GM18519 (cell line): ENCODE measurements at regions not wholly inside any gene's neighbourhood (a gene's known extent, or its start where the extent isn't known, plus 50 kb on each side); places are given as distances from the start of the nearest gene placed in this dataset.
"Not testable (repeated sequence)": the region's sequence is repeated elsewhere in the genome, so short reads cannot be mapped to it uniquely, and the experiment has no call there.

ENCODE experiments used
- ATAC-seq: cut with Tn5 transposase; IDR thresholded peaks from one replicate; pipeline ENCODE4 v1.9.1; 2021; ENCODE audit warnings: mild to moderate bottlenecking, moderate library complexity; ENCODE audit not compliant: unreplicated experiment, low FRiP score

DNA sequence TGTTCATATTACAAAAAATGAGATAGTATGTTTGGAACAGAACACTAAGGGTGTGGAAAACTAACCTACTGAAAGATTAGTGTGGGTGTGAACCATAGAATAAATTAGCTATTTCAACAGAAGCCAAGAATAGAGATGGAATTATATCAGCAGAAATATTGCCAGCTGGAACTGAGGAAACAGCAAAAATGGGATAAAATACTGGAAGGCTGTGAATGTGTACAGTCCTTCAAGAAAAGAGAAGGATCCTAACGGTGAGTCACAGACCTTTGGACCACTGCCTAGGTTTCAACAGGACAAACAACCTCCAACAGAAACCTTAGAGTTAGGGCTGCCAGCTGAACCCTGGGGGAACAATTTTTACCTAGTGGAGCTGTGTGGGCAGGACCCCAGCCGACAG, 395.0 kb downstream of the ZWINT start:
- no peak for ATAC-seq

DNA sequence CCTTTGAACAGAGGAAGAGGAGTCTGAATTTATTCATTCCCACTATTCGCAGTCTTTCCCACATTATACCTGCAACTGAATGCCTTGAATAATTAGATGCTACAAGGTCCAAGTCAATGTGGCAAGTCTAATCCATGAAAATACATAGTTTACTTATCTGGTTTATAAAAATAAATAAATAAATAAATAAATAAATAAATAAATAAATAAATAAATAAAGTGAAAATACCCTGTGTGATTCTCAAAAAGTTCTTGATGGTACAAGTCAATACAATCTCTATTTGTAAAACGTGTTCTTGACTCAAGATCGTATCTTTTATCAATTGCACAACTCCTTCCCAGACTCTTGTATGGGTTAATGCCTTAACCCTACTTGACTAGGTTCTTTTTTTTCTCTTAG, 417.7 kb downstream of the ZWINT start:
- no peak for ATAC-seq

DNA sequence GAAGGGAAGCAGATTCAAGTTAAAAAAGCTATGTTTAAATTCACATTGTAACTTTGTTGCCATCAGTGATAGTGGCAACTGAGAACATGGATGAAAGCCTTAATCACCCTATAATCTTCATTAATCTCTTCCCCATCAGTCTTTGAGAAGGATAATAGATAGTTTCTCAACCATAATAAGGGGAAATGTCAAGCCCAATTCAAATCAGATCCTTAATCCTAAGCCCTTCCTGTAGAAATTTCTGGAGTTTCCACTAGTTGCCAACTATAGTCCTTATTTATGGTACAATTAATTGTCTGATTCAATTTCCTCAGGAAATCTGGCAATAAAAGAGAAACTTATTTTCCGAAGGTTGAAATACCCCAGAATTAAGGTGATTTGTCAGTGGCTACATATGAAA, 431.8 kb downstream of the ZWINT start:
- no peak for ATAC-seq

DNA sequence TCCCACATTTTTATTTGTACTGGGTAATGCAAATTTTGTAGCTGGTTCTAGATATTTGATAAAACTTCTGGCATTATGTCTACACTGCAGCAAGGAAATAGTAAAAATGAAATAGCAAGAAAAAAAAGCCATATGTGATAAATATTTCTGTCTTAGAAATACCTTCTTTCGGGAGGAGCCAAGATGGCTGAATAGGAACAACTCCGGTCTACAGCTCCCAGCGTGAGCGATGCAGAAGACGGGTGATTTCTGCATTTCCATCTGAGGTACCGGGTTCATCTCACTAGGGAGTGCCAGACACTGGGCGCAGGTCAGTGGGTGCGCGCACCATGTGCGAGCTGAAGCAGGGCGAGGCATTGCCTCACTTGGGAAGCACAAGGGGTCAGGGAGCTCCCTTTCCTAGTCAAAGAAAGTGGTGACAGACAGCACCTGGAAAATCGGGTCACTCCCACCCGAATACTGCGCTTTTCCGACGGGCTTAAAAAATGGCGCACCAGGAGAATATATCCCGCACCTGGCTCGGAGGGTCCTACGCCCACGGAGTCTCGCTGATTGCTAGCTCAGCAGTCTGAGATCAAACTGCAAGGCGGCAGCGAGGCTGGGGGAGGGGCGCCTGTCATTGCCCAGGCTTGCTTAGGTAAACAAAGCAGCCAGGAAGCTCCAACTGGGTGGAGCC, 461.4 kb downstream of the ZWINT start:
- ATAC-seq: not testable (repeated sequence)

DNA sequence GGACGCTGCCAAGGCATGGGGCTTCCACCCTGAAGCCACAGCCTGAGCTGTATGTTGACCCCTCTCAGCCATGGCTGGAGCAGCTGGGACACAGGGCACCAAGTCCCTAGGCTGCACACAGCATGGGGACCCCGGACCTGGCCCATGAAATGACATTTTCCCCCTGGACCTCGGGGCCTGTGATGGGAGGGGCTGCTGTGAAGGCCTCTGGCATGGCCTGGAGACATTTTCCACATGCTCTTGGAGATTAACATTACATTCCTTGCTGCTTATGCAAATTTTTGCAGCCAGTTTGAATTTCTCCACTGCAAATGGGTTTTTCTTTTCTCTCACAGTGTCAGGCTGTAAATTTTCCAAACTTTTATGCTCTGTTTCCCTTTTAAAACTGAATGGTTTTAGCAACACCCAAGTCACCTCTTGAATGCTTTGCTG, 463.6 kb downstream of the ZWINT start:
- ATAC-seq: no peak

DNA sequence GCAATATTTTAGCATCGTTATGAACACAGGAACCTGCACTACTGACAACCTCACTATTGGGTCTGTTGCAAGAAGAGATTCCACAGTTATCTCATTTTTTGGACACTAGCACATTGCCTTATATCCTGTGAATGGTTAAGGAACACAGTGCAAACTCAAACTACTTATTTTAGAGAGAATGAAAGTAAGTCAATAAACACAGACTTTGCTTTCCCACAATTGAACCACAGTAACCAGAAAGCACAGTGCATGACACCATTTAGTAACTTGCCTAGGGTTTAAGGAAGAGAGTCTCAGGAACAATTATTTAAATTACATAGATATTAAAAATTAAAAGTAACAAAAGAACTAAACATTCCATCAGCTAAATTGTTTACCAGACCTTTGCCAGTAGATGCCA, 468.8 kb downstream of the ZWINT start:
- no peak for ATAC-seq

DNA sequence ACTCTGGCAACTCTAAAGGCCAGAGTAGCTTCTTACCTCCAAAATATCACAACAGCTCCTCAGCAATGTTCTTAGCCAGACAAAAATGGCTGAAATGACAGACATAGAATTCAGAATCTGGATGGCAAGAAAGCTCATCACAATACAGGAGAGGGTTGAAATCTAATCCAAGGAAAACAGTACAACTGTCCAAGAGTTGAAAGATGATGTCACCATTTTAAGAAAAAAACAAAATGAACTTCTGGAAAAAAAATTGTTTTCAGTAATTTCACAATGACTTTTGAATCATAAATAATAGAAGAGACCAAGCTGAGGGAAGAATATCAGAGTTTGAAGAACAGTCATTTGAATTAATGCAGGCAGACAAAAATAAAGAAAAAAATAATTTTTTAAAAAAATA, 479.5 kb downstream of the ZWINT start:
- no peak for ATAC-seq

DNA sequence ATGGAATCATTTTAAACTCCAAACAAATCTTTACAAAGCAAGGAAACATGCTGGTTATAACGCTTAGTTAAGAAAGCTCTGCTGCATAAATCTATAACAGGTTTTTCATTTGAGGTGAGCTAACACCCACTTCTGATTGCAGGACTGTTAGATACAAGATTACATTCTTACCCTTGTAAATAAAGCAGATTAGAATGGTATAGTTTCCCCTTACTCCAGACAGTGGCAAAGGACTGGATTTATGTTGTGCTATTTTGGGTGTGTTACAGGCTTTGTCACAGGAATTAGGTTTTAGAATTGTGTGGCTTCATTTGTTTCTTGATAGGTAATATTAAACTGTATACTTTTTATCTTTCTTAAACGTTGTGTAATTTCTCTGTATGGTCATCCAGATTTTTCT, 487.6 kb downstream of the ZWINT start:
- no peak for ATAC-seq

DNA sequence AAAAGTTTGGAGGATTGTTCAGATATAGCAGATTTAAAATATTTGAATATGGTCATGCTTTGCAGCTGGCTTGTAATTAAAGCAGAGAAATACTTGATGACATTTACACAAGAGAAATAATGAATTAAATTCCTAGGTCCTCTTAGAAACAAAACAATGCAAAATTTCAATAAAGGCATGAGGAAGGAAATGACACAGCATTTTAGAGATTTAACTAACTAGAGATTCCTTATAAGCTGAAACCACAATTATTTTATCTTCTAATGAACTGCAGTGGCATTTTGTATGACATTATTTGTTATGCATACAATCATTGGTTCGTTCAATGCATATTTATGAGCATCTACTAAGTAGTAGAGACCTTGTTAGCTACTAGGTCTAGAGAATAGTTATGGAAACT, 490.9 kb downstream of the ZWINT start:
- ATAC-seq: no peak

DNA sequence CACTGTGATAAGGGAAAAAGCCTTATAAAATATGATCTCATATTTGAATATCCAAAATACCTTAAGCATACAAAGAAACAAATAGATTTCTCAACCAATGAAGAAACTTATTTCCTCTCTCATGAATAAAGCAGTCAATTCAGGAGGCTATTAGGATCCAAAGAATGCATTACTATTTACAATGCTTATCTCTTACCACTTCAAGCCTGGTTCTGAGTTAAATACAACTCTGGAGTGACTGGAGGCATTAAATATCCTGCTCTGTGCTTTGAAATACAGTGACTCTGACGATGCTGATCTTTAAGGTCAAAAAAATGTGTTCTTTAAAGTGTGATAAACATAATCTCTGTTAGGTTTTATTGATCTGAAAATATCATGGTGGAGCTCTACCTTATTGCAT, 493.2 kb downstream of the ZWINT start:
- no peak for ATAC-seq

DNA sequence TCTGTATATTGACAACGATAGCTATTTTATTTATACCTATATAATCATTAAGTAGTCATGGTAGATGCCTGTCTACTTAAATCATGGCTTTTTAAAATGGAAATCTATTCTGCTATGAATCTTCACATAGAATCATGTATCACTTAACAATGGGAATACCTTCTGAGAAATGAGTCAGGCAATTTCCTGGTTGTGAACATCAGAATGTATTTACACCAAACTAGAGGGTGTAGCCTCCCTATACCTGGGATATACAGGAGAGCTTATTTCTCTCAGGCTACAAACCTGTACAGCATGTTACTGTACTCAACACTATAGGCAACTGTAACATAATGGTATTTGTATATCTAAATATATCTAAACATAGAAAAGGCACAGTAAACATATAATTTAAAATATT, 502.3 kb downstream of the ZWINT start:
- ATAC-seq: no peak

DNA sequence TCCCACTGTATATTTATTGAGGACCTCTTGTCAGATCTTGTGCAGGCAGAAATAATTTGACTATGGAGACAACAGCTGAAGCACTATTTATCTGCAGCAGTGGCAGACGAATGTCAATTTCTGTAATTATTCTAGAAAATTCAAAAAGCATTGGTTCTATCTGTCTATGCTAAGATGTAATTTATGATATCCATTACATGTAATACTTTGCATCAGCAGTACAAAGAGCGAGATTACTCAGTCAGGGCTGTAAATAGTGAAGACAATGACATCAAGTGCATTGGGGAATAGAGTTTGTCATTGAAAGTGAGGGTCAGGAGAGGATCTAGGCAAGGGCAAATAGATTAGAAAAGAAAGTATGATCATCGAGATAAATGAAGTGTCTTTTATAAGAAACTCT, 508.2 kb downstream of the ZWINT start:
- no peak for ATAC-seq

DNA sequence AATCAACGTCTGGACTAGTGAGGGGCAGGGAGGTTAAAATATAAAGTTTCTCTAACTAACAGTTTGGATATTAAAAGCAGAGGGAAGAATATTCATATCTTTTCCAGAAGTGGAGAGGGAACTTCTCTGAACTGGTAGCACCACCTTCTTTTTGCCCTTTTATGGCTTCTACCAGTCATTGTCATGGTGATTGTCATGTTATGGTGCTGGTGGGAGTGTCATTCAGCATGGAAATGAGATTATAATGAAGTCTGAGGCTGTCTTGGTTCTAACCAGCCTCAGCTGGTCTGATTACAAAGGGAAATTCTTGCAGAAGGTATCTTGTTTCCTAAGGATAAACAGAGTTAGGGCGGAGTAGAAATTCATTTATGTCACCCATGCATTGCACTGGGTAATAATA, 523.8 kb downstream of the ZWINT start:
- no peak for ATAC-seq

DNA sequence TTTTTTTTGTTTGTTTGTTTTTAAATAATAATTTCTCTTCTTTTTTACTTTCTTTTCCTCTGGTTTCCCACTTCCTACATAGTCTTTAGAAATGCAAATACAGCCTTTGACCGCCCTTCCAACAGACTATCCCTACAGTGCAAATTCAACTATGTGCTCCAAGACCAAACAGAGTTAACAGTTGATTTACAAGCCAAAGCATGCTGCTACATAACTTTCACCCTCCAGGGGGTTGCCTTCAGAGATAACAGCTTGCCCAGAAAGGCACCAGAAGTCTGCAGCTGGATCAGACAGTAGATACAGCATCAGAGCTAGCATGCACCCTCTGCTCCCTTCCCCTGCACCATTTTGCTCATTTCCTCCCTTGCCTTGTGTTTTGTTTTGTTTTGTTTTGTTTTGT, 539.0 kb downstream of the ZWINT start:
- ATAC-seq: no peak

DNA sequence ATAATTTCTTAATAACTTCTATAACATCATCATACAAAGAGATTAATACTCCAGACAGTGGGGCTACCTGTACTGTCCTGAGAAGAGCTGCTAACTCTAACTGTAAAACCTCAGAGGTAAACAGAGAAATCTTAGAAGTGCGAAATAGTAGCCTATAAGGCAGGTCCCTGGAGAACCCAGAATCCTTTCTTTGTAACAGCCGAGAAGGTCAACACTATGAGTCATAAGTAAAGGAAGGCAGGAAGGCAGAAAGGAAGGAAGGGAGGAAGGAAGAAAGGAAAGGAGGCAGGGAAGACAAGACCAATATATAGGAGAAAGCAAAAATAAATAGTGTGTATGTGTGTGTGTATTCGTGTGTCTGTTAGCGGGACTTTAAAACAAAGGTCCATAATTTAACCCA, 540.6 kb downstream of the ZWINT start:
- ATAC-seq: no peak

DNA sequence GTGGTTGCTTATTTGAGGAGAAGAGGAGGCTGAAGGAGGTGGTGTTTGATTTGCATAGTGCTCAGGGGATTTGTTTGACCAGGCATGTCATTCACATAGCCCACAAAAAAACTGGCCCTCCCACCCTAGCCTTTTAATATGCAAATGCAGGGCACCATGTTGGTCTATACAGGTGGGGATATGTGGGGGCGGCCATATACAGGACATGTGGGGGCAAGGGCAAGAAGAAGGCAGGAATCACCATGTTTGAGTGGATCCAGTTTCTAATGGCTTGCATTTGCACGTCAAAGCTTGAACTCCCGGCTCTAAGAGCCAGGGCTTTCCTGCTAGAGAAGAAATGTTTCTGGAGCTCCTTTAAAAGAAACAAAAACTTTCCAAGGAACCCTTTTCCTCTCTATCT, 541.0 kb downstream of the ZWINT start:
- no peak for ATAC-seq

DNA sequence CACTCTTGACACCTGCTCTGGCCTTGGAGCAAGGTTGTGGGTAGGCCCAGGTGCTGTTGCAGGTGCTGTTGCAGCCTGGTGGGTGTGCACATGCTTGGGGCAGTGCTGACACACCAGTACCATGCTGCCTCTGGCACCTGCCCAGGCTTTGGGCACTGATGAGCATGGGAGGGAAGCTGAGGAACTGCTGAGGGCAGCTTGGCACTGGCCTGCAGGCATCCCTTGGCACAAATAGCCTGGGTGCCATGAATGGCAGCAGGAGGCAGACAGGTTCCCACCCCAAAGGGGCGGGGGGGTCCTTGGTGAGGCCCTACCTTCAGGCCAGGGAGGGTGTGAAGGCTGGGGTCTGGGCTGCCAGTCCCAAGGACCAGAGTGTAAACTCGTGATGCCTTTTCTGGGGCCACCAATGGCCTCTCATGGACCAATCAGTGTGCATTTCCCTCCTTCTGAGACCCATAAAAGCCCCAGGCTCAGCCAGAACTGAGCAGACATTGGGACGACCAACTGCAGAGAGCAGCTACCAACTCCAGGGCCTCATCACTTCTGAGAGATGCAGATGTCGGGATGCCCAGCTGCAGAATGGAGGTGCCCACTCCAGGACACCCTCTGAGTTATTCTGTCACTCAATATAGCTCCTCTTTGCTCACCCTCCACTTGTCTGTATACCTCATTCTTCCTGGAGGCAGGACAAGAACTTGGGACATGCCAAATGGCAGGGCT, 547.4 kb downstream of the ZWINT start:
- no peak for ATAC-seq

DNA sequence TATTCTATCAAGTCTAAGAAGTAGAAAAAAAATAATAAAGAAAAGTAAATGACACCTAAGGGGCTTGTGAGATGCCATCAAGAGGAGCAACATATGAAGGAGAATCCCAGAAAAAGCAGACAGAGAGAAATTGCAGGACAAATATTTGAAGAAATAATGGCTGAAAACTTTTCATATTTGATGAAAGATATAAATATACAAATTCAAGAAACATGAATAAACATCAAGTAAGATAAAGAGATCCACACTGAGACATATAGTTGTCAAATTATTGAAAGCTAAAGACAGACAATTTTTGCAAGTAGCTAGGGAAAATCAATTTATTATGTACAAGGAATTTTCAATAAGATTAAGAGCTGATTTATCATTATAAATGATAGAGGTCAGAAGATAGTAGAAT, 558.0 kb downstream of the ZWINT start:
- ATAC-seq: no peak

DNA sequence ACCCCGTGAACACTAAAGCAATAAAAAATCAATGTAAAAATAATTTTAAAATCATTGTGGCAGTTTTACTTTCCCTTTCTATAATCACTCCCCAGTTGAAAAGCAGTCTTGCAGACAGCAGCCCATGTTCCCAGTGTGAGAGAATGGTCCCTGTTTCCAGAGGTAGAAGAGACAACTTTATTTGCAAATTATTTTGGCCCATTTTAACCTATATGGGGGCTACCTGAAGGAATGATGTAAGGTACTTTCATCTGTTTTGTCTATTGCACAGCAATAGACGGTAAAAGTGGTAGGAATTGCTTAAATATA, 559.8 kb downstream of the ZWINT start:
- no peak for ATAC-seq

DNA sequence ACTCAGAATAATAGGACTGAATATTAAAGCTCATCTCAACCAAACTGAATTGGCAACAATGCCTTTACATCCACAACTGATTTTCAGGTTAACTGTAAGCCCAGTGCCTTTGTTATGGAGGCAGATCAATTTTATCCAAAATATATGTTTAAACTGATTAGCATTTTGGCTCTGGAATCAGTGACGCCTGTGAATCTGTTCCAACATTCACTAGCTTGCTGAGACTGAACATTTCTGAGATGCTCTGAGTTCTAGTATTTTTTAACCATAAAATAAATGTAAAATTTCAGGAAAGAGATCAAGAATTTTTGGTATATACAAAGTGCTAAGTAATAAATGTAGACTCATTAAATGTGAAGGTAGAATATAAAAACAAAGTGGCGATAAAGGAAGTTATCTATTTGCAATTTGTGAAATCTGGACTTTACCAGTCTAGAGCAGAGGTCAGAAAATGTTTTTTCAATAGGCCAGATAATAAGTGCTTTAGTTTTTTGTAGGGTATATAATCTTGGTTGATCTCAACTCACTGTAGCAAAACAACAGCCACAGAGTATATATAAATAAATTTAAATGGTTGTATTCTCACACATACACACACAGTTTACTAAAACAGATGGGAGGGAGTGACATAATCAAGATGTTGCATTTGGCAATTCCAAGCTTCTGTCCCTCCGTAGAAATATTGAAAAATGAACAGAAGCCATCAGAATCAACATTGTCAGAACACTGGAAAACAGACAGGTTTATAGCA, 560.3 kb downstream of the ZWINT start:
- ATAC-seq: no peak

DNA sequence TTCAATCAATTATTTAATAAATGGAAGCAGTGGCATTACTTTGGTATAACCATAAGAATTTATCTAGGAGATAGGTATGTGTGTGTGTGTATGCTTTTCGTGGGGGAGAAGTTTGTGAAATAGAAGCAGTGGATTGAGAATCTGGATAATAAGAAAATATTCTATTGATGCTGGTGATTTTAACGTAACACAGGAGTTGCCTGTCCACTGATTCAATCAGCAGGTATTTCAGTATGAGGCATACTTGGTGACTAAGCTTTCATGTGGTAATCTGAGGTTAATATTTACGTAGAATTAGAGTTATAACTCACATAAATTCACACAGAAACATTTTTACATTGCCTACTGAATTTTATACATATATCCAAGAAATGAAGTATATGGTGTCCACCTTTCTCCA, 568.0 kb downstream of the ZWINT start:
- no peak for ATAC-seq

DNA sequence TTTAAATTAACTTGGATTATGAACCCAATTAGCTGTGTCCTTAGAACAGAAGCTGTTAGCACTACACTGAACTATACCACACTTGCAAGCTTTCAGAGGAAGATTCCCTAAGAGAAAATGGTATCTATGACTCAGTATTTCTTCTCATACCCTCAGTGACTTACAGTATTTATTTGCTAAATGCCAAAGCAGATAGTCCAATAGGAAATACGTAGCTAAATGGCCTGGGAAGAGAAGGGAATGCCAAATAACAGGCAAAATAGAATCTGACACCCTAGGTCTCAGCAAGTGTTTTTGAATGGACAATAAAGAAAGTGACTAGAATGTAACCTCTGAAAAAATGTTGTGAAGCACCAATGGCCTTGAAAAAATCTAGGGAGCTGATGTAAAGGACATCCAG, 570.8 kb downstream of the ZWINT start:
- not testable (repeated sequence) for ATAC-seq
